Mucosa of rectum (tissue), 2 donors: ENCODE measurements at regions not wholly inside any gene's neighbourhood (a gene's known extent, or its start where the extent isn't known, plus 50 kb on each side); places are given as distances from the start of the nearest gene placed in this dataset.

Source experiments
- H3K27ac ChIP-seq, 2 donors: one replicate each; pipeline ENCODE4 v1.7.0; 2013; ENCODE audit warnings: inconsistent platforms in 2 of 2, low read depth in 2 of 2, low read length in 2 of 2
- H3K27me3 ChIP-seq, 2 donors: one replicate each; pipeline ENCODE4 v1.7.0; 2013; ENCODE audit warnings: low read length in 2 of 2; ENCODE audit not compliant: control insufficient read depth in 2 of 2, insufficient read depth in 2 of 2
- H3K36me3 ChIP-seq, 2 donors: one replicate each; pipeline ENCODE4 v1.7.0; 2013; ENCODE audit warnings: low read length in 2 of 2; ENCODE audit not compliant: control insufficient read depth in 2 of 2, insufficient read depth in 2 of 2
- H3K4me1 ChIP-seq, 2 donors: one replicate each; pipeline ENCODE4 v1.7.0; 2013; ENCODE audit warnings: low read length in 2 of 2, mild to moderate bottlenecking in 1 of 2; ENCODE audit not compliant: control insufficient read depth in 2 of 2, insufficient read depth in 2 of 2
- H3K4me3 ChIP-seq, 2 donors: one replicate each; pipeline ENCODE4 v1.7.0; 2013; ENCODE audit warnings: low read length in 2 of 2
- H3K9ac ChIP-seq, 2 donors: one replicate each; pipeline ENCODE4 v1.7.0; 2013; ENCODE audit warnings: low read length in 2 of 2, low read depth in 1 of 2, mild to moderate bottlenecking in 1 of 2
- H3K9me3 ChIP-seq, 2 donors: one replicate each; pipeline ENCODE4 v1.7.0; 2013; ENCODE audit warnings: low read length in 2 of 2; ENCODE audit not compliant: control insufficient read depth in 2 of 2
- donor health status: healthy.
- donor health status: Normal muscosa, but diverticular disease.

DNA sequence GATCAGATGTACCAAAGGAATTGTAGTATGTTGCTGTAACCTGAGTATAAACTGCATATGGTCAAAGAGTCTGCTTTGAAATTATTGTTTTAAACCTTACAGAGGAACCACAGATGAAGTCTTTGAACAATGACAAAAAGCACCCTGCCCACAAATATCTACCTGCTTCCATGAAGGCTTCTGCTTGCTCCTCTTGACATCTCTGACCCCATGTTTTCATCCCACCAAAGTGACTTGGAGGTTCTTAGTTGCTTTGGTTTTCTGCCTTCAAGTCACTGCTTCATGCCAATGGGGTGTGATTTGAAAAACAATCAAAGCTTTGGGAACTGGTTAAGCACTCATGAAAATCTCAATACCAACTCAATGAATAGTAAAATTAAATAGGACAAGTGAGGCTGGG lies 194.6 kb upstream of the ACTBL2 start:
- Histone ChIP-seq H3K27me3 (no peaks in the 10 kb centered on the region), H3K4me3 (no peak overlapping the region), H3K9me3 (no peaks in the 10 kb centered on the region), H3K9ac (no peak overlapping the region), H3K27ac (no peak overlapping the region), H3K4me1 (no peaks in the 10 kb centered on the region), H3K36me3 (no peaks in the 10 kb centered on the region)

DNA sequence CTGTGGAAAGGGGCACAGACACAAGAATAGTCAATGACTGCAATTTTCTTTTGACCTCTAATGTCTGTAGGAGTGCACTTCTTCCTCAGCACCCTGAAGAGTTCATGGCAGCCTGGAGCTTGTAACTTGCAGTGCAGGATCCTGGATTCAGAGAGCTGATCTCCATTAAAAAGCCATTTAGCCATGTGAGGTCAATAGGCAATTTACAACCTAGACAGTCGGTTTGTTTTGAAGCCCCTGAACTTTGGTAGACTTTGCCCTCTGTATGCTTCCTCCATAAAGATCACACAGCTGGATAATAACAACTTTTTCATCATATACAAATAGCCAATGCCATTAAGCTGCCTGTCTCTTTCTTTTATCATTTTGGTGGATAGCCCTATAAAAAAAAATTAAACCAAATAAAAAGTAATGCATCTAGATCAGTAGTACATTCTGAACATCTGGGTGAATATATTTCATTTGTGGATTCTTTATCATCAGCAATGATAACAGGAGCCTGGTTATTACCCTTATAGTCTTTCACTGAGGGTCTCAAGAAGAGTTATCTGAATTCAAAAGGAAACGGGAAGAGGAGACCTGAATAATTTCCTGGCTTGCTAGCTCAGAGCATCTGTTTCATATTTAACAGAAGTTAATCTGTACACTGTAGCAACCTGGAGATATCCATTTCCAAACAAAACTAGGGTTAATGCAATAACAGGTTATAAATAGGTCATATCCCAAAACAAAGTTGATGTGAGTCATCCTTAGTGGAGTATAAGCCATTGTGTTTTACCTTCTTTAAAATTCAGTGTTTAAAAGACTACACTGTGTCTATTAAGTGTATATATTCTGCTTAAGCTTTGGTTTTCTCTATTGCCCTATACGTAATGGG lies 193.8 kb upstream of the ACTBL2 start:
- H3K4me3 ChIP-seq = no peak overlapping the region
- H3K9ac ChIP-seq = no peak overlapping the region
- no peaks in the 10 kb centered on the region for H3K36me3 ChIP-seq
- H3K27me3 ChIP-seq = no peaks in the 10 kb centered on the region
- H3K4me1 ChIP-seq = no peaks in the 10 kb centered on the region
- no peaks in the 10 kb centered on the region for H3K9me3 ChIP-seq
- no peak overlapping the region for H3K27ac ChIP-seq

DNA sequence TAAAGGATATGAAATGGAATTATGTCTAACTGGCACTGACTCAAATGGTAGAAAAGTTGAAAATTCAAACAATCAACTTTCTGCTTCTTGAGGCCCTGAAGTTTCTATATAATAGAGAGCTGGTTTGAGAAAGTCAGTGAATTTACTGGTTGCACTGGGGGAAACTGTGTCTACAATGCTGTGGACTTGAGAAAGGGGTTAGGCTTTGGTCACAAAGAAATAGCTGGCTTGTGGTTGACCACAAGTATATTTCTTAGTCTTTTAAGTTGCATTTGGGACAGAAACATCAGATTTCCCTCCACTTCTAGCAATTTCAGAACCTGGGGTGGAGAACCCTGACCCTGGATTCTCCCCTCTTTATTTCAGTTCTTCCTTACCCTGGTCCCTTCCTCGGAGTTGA lies 192.6 kb upstream of the ACTBL2 start:
- Histone ChIP-seq H3K27ac (no peak overlapping the region), H3K36me3 (no peaks in the 10 kb centered on the region), H3K9ac (no peak overlapping the region)

DNA sequence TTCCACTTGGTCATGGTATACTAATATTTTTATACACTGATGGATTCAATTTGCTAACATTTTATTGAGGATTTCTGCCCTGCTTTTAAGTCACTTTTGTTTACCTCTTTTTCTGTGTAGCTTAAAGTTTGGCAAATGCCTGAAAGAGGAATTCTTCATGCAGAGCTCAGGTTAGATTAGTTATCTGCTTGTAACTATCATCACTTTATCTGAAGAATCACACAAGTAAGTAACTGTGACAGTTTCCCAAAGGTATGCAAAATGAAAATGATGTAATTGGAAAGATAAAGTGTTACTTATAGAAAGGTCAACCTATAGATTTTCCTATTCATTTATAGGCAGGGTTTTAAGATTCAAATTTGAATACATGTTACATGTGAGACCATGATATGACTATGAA lies 188.8 kb upstream of the ACTBL2 start:
- H3K4me1 ChIP-seq = no peaks in the 10 kb centered on the region
- H3K36me3 ChIP-seq = no peaks in the 10 kb centered on the region
- no peak overlapping the region for H3K9ac ChIP-seq
- H3K27ac ChIP-seq = no peak overlapping the region
- no peaks in the 10 kb centered on the region for H3K9me3 ChIP-seq
- H3K27me3 ChIP-seq = no peaks in the 10 kb centered on the region
- no peak overlapping the region for H3K4me3 ChIP-seq

More for the DNA sequence above, 192.6 kb upstream of the ACTBL2 start:
- no peak overlapping the region for H3K4me3 ChIP-seq
- no peaks in the 10 kb centered on the region for H3K9me3 ChIP-seq
- no peaks in the 10 kb centered on the region for H3K4me1 ChIP-seq
- no peaks in the 10 kb centered on the region for H3K27me3 ChIP-seq

DNA sequence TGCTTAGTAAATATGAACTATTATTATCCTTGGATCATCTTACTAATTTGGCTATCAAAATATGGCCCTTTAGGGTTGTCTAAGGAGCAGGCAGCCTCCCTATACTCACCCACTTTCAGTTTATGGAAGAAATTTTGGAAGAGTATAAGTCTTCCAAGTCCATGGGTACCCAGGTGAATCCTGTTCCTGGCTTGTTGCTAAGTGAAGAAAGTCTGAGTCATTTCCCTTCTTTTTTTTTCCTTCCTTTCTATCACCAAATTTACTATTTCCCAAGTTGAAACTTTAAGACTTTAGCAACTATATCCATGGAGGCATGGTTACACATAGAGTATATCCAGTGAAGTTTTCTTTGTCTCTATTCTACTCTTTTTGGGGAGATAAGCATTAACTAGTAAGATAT lies 184.0 kb upstream of the ACTBL2 start:
- H3K36me3 ChIP-seq = no peaks in the 10 kb centered on the region
- H3K4me1 ChIP-seq = no peaks in the 10 kb centered on the region
- H3K9ac ChIP-seq = no peak overlapping the region
- no peaks in the 10 kb centered on the region for H3K27me3 ChIP-seq
- H3K9me3 ChIP-seq = no peaks in the 10 kb centered on the region
- H3K27ac ChIP-seq = no peak overlapping the region
- no peak overlapping the region for H3K4me3 ChIP-seq

DNA sequence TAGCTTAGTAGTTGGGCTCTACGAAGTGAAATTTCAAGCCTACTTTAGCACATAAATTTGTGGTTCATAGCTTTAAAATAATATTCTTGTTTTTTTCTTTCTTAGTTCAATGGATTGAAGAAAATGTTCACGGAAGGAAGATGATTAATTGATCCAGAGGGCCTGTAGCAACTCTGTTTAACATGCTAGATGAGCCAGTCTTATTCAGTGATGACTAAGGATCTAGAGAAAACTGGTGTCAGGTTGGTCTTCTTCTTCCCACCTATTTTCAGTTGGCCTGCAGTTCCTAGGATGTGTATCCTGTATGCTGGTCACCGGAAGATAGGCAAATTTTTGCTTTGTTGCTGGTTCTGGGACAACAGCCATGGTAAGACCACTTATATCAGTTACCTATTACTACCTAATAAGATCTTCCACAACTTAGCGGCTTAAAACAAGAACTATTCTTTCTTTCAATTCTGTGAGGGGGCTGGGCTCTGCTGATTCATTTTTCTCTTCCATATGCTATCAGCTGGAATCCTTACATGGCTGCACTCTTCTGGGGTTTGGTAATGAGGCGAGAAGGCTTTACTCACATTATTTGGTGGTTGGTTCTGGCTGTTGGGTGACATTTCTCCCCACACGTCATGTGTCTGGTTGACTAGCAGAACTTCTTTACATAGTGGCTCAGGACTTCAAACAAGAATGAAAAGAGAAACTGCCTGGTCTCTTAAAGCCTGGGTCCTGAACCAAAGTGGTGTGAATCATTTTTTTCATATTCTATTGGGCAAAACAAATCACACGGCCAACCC lies 182.7 kb upstream of the ACTBL2 start:
- Histone ChIP-seq H3K4me1 (no peaks in the 10 kb centered on the region), H3K4me3 (no peak overlapping the region), H3K36me3 (no peaks in the 10 kb centered on the region), H3K27ac (no peak overlapping the region), H3K9me3 (no peaks in the 10 kb centered on the region), H3K9ac (no peak overlapping the region), H3K27me3 (no peaks in the 10 kb centered on the region)

DNA sequence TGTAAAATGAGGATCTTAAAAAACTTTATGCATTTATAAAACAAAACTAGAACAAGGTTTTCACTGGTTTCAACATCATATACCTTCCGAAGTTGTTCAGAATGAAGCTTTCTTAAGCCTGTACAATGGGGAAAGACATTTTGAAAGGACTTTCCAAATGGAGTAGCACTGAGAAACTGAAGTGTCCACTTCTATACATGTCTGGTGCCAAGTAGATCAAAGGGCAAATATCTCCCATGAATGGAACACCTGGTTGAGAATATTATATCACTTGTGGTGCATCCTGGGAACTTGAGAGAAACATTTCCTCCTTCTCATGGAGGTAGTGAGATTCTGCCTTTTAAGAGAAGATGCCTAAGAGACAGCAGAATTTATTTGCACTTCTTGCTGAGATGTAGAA lies 182.1 kb upstream of the ACTBL2 start:
- H3K27me3 ChIP-seq = no peaks in the 10 kb centered on the region
- no peak overlapping the region for H3K4me3 ChIP-seq
- no peak overlapping the region for H3K27ac ChIP-seq
- H3K4me1 ChIP-seq = no peaks in the 10 kb centered on the region
- H3K9ac ChIP-seq = no peak overlapping the region
- H3K9me3 ChIP-seq = no peaks in the 10 kb centered on the region
- no peaks in the 10 kb centered on the region for H3K36me3 ChIP-seq

DNA sequence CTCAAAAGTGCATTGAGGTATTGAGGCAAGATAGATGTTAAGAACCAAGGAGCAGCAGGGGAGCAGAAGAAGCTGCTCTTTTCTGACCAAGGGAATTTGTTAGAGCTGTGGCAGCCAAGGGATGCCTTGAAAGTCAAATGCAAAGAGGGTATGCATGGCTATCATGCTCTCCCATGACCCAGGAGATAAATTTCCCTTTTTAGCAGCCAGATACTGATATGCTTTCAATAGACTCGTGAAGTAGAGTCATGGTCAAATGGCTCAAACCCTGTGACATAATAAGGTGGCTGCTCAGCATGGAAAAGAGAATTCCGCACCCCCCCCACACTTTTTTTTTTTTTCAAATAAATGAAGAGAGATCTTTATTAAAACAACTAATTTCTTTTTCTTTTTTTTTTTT lies 180.9 kb upstream of the ACTBL2 start:
- Histone ChIP-seq H3K27ac (no peak overlapping the region), H3K4me3 (no peak overlapping the region), H3K36me3 (no peaks in the 10 kb centered on the region), H3K27me3 (no peaks in the 10 kb centered on the region), H3K9ac (no peak overlapping the region), H3K4me1 (no peaks in the 10 kb centered on the region), H3K9me3 (no peaks in the 10 kb centered on the region)

DNA sequence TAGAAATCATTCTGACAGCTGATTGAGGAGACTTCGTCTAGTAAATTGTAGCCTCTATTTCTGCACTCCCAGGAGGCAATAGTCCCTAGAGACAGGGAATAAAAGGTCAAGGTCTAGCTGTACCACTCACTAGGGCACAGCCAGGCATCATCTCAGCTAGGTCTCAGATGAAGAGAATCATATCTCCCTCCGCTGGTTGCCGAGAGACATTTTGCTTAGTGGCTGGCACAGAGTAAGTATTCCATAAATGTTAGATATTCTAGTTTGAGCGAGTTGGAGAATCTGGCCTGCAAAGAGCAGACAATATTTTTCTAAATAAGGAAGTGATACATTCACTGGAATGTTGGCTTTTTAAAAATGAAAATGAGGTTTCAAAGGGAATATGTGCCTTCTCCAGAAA lies 180.4 kb upstream of the ACTBL2 start:
- no peak overlapping the region for H3K27ac ChIP-seq
- no peaks in the 10 kb centered on the region for H3K4me1 ChIP-seq
- no peak overlapping the region for H3K4me3 ChIP-seq
- no peak overlapping the region for H3K9ac ChIP-seq
- H3K27me3 ChIP-seq = no peaks in the 10 kb centered on the region
- no peaks in the 10 kb centered on the region for H3K9me3 ChIP-seq
- no peaks in the 10 kb centered on the region for H3K36me3 ChIP-seq

DNA sequence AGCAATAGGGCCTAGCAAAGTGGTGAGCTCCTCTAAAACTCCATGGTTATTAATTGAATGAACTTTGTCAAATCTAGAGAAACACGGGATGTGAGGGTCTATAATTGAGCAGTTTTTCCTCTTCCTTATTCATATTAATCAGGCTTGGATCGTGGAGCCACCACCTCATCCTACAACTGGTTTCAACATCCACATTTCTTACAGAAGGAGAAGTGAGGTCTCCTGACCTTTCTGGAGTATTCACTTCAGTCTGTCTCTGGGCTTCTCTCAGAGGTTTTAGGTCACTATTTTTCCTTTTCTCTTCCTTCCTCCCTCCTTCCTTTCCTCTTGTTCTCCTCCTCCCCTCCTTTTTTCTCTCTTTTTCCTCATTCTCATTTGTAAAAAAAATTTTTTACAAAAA lies 177.3 kb upstream of the ACTBL2 start:
- Histone ChIP-seq H3K9me3 (no peaks in the 10 kb centered on the region), H3K27ac (no peak overlapping the region), H3K9ac (no peak overlapping the region), H3K4me3 (no peak overlapping the region), H3K36me3 (no peaks in the 10 kb centered on the region), H3K27me3 (no peaks in the 10 kb centered on the region), H3K4me1 (no peaks in the 10 kb centered on the region)
